ENCODE measurements at regions not wholly inside any gene's neighbourhood (a gene's known extent, or its start where the extent isn't known, plus 50 kb on each side); places are given as distances from the start of the nearest gene placed in this dataset.

GRCh38 chr16:77574867-77575624 is 140.2 kb upstream of the ADAMTS18 start:
- Histone ChIP-seq H3K9me3 (ENCODE audit: control insufficient read depth, insufficient read depth, low read depth, low read length) (peaks cover 7% of the 10 kb centered on the region; the same call in 1 of the 2 replicates), H3K4me1 (ENCODE audit: control insufficient read depth, insufficient read depth, low read length) (no peaks in the 10 kb centered on the region), H3K9ac (ENCODE audit: low read length) (no peak overlapping the region), H3K36me3 (ENCODE audit: control insufficient read depth, insufficient read depth, low read length) (no peaks in the 10 kb centered on the region), H3K27ac (ENCODE audit: low read depth, low read length) (no peak overlapping the region), H3K27me3 (ENCODE audit: control insufficient read depth, insufficient read depth, low read length) (peaks cover 5% of the 10 kb centered on the region; the same call in 1 of the 2 replicates), H3K4me3 (ENCODE audit: low read depth, low read length) (no peak overlapping the region)

- Histone ChIP-seq H3K9ac (ENCODE audit: low read length) (no peak overlapping the region), H3K36me3 (ENCODE audit: control insufficient read depth, insufficient read depth, low read length) (no peaks in the 10 kb centered on the region), H3K4me1 (ENCODE audit: control insufficient read depth, insufficient read depth, low read length) (peaks cover 7% of the 10 kb centered on the region; the same call in 1 of the 2 replicates), H3K27ac (ENCODE audit: low read depth, low read length) (no peak overlapping the region), H3K4me3 (ENCODE audit: low read depth, low read length) (no peak overlapping the region), H3K27me3 (ENCODE audit: control insufficient read depth, insufficient read depth, low read length) (no peaks in the 10 kb centered on the region), H3K9me3 (ENCODE audit: control insufficient read depth, insufficient read depth, low read depth, low read length) (peaks cover 7% of the 10 kb centered on the region; the same call in 1 of the 2 replicates)
Observed at GRCh38 chr16:77579351-77579891, 142.9 kb upstream of the NUDT7 start.

- H3K9me3 ChIP-seq (ENCODE audit: control insufficient read depth, insufficient read depth, low read depth, low read length) = peaks cover 6% of the 10 kb centered on the region; the same call in 1 of the 2 replicates
Observed at GRCh38 chr16:77581706-77582105, 140.6 kb upstream of the NUDT7 start.

GRCh38 chr16:77584205-77584859 is 138.0 kb upstream of the NUDT7 start:
- H3K27me3 ChIP-seq (ENCODE audit: control insufficient read depth, insufficient read depth, low read length) = no peaks in the 10 kb centered on the region
- H3K36me3 ChIP-seq (ENCODE audit: control insufficient read depth, insufficient read depth, low read length) = no peaks in the 10 kb centered on the region
- no peak overlapping the region for H3K9ac ChIP-seq (ENCODE audit: low read length)
- no peak overlapping the region for H3K4me3 ChIP-seq (ENCODE audit: low read depth, low read length)
- H3K4me1 ChIP-seq (ENCODE audit: control insufficient read depth, insufficient read depth, low read length) = peaks cover 16% of the 10 kb centered on the region
- no peak overlapping the region for H3K27ac ChIP-seq (ENCODE audit: low read depth, low read length)
- H3K9me3 ChIP-seq (ENCODE audit: control insufficient read depth, insufficient read depth, low read depth, low read length) = no peaks in the 10 kb centered on the region

More at GRCh38 chr16:77581706-77582105, 140.6 kb upstream of the NUDT7 start:
- Histone ChIP-seq H3K9ac (ENCODE audit: low read length) (no peak overlapping the region), H3K27me3 (ENCODE audit: control insufficient read depth, insufficient read depth, low read length) (no peaks in the 10 kb centered on the region), H3K4me1 (ENCODE audit: control insufficient read depth, insufficient read depth, low read length) (peaks cover 13% of the 10 kb centered on the region), H3K4me3 (ENCODE audit: low read depth, low read length) (no peak overlapping the region), H3K36me3 (ENCODE audit: control insufficient read depth, insufficient read depth, low read length) (no peaks in the 10 kb centered on the region), H3K27ac (ENCODE audit: low read depth, low read length) (no peak overlapping the region)

- Histone ChIP-seq H3K4me1 (ENCODE audit: control insufficient read depth, insufficient read depth, low read length) (peaks cover 16% of the 10 kb centered on the region), H3K27me3 (ENCODE audit: control insufficient read depth, insufficient read depth, low read length) (no peaks in the 10 kb centered on the region), H3K36me3 (ENCODE audit: control insufficient read depth, insufficient read depth, low read length) (no peaks in the 10 kb centered on the region), H3K9ac (ENCODE audit: low read length) (peak overlapping the region; percentile 19), H3K4me3 (ENCODE audit: low read depth, low read length) (no peak overlapping the region), H3K27ac (ENCODE audit: low read depth, low read length) (no peak overlapping the region), H3K9me3 (ENCODE audit: control insufficient read depth, insufficient read depth, low read depth, low read length) (no peaks in the 10 kb centered on the region)
Observed at GRCh38 chr16:77585379-77586251, 136.7 kb upstream of the NUDT7 start.

GRCh38 chr16:77588389-77588788 is 133.9 kb upstream of the NUDT7 start:
- peaks cover 12% of the 10 kb centered on the region for H3K4me1 ChIP-seq (ENCODE audit: control insufficient read depth, insufficient read depth, low read length)
- no peak overlapping the region for H3K27ac ChIP-seq (ENCODE audit: low read depth, low read length)
- no peaks in the 10 kb centered on the region for H3K36me3 ChIP-seq (ENCODE audit: control insufficient read depth, insufficient read depth, low read length)
- no peaks in the 10 kb centered on the region for H3K27me3 ChIP-seq (ENCODE audit: control insufficient read depth, insufficient read depth, low read length)
- no peaks in the 10 kb centered on the region for H3K9me3 ChIP-seq (ENCODE audit: control insufficient read depth, insufficient read depth, low read depth, low read length)
- no peak overlapping the region for H3K9ac ChIP-seq (ENCODE audit: low read length)
- H3K4me3 ChIP-seq (ENCODE audit: low read depth, low read length) = no peak overlapping the region

- Histone ChIP-seq H3K36me3 (ENCODE audit: control insufficient read depth, insufficient read depth, low read length) (no peaks in the 10 kb centered on the region), H3K27me3 (ENCODE audit: control insufficient read depth, insufficient read depth, low read length) (no peaks in the 10 kb centered on the region), H3K4me1 (ENCODE audit: control insufficient read depth, insufficient read depth, low read length) (peaks cover 9% of the 10 kb centered on the region), H3K4me3 (ENCODE audit: low read depth, low read length) (no peak overlapping the region), H3K9me3 (ENCODE audit: control insufficient read depth, insufficient read depth, low read depth, low read length) (no peaks in the 10 kb centered on the region), H3K9ac (ENCODE audit: low read length) (no peak overlapping the region), H3K27ac (ENCODE audit: low read depth, low read length) (no peak overlapping the region)
Observed at GRCh38 chr16:77589071-77589765, 133.1 kb upstream of the NUDT7 start.

- no peaks in the 10 kb centered on the region for H3K27me3 ChIP-seq (ENCODE audit: control insufficient read depth, insufficient read depth, low read length)
- no peak overlapping the region for H3K9ac ChIP-seq (ENCODE audit: low read length)
- peaks cover 6% of the 10 kb centered on the region for H3K4me1 ChIP-seq (ENCODE audit: control insufficient read depth, insufficient read depth, low read length)
- H3K36me3 ChIP-seq (ENCODE audit: control insufficient read depth, insufficient read depth, low read length) = no peaks in the 10 kb centered on the region
- H3K9me3 ChIP-seq (ENCODE audit: control insufficient read depth, insufficient read depth, low read depth, low read length) = no peaks in the 10 kb centered on the region
- H3K27ac ChIP-seq (ENCODE audit: low read depth, low read length) = no peak overlapping the region
- H3K4me3 ChIP-seq (ENCODE audit: low read depth, low read length) = no peak overlapping the region
Observed at GRCh38 chr16:77590707-77591106, 131.6 kb upstream of the NUDT7 start.

GRCh38 chr16:77591347-77591746 is 131.0 kb upstream of the NUDT7 start:
- Histone ChIP-seq H3K4me1 (ENCODE audit: control insufficient read depth, insufficient read depth, low read length) (peaks cover 3% of the 10 kb centered on the region; the same call in 1 of the 2 replicates), H3K36me3 (ENCODE audit: control insufficient read depth, insufficient read depth, low read length) (no peaks in the 10 kb centered on the region), H3K9ac (ENCODE audit: low read length) (no peak overlapping the region), H3K27me3 (ENCODE audit: control insufficient read depth, insufficient read depth, low read length) (no peaks in the 10 kb centered on the region), H3K27ac (ENCODE audit: low read depth, low read length) (no peak overlapping the region), H3K4me3 (ENCODE audit: low read depth, low read length) (no peak overlapping the region), H3K9me3 (ENCODE audit: control insufficient read depth, insufficient read depth, low read depth, low read length) (no peaks in the 10 kb centered on the region)

GRCh38 chr16:77592021-77592420 is 130.3 kb upstream of the NUDT7 start:
- H3K9me3 ChIP-seq (ENCODE audit: control insufficient read depth, insufficient read depth, low read depth, low read length) = no peaks in the 10 kb centered on the region
- peaks cover 3% of the 10 kb centered on the region; the same call in 1 of the 2 replicates for H3K4me1 ChIP-seq (ENCODE audit: control insufficient read depth, insufficient read depth, low read length)
- H3K9ac ChIP-seq (ENCODE audit: low read length) = no peak overlapping the region
- no peaks in the 10 kb centered on the region for H3K27me3 ChIP-seq (ENCODE audit: control insufficient read depth, insufficient read depth, low read length)
- H3K27ac ChIP-seq (ENCODE audit: low read depth, low read length) = no peak overlapping the region
- no peaks in the 10 kb centered on the region for H3K36me3 ChIP-seq (ENCODE audit: control insufficient read depth, insufficient read depth, low read length)
- H3K4me3 ChIP-seq (ENCODE audit: low read depth, low read length) = no peak overlapping the region

All from HUES6 (cell line).